Chondrocyte (in vitro differentiated cells): ENCODE measurements at regions not wholly inside any gene's neighbourhood (a gene's known extent, or its start where the extent isn't known, plus 50 kb on each side); places are given as distances from the start of the nearest gene placed in this dataset.

Experiments
- DNase-seq: peaks from one replicate; pipeline ENCODE4 v3.0.0; 2021; ENCODE audit warnings: mixed read lengths, low spot score
- H3K27ac Mint-ChIP-seq: one replicate; pipeline ENCODE4 v1.8.0; 2021; ENCODE audit warnings: mild to moderate bottlenecking, moderate library complexity, mixed read lengths; ENCODE audit not compliant: unreplicated experiment
- H3K27me3 Mint-ChIP-seq: 2 replicates; pipeline ENCODE4 v1.8.0; 2021; ENCODE audit warnings: low read depth, mixed read lengths
- H3K36me3 Mint-ChIP-seq: 2 replicates; pipeline ENCODE4 v1.8.0; 2021; ENCODE audit warnings: low read depth, mixed read lengths
- H3K4me1 Mint-ChIP-seq: 2 replicates; pipeline ENCODE4 v1.8.0; 2021; ENCODE audit warnings: low read depth, mild to moderate bottlenecking, mixed read lengths
- H3K4me3 Mint-ChIP-seq: one replicate; pipeline ENCODE4 v1.8.0; 2021; ENCODE audit warnings: mild to moderate bottlenecking, moderate library complexity, mixed read lengths; ENCODE audit not compliant: unreplicated experiment
- H3K9me3 Mint-ChIP-seq: 2 replicates; pipeline ENCODE4 v1.8.0; 2021; ENCODE audit warnings: low read depth, mixed read lengths
- CTCF ChIP-seq: fragments of 200-600 bp; sonication (generic); IDR thresholded peaks from 2 replicates; pipeline ENCODE4 v1.5.0; 2021; ENCODE audit warnings: antibody characterized with exemption, mild to moderate bottlenecking, moderate library complexity

- no peak for TF ChIP-seq CTCF
- Mint-ChIP-seq H3K4me1 (no peaks in the 10 kb centered on the region), H3K36me3 (peaks cover 1% of the 10 kb centered on the region), H3K9me3 (peaks cover 12% of the 10 kb centered on the region), H3K4me3 (no peak overlapping the region), H3K27ac (no peak overlapping the region), H3K27me3 (no peaks in the 10 kb centered on the region)
- DNase-seq = no peak
Measured at GRCh38 chr9:28624771-28625170, 1051.5 kb upstream of the C9orf72 start.

- Mint-ChIP-seq H3K27me3 (no peaks in the 10 kb centered on the region), H3K27ac (no peak overlapping the region), H3K4me3 (no peak overlapping the region), H3K9me3 (peaks cover 11% of the 10 kb centered on the region), H3K4me1 (no peaks in the 10 kb centered on the region), H3K36me3 (peaks cover 1% of the 10 kb centered on the region)
- no peak for TF ChIP-seq CTCF
- no peak for DNase-seq
Measured at GRCh38 chr9:28628031-28628430, 1054.8 kb upstream of the C9orf72 start.

GRCh38 chr9:28648723-28649122, 1075.4 kb upstream of the C9orf72 start:
- H3K4me1 Mint-ChIP-seq = no peaks in the 10 kb centered on the region
- H3K27ac Mint-ChIP-seq = no peak overlapping the region
- H3K4me3 Mint-ChIP-seq = no peak overlapping the region
- peaks cover 5% of the 10 kb centered on the region for H3K9me3 Mint-ChIP-seq
- H3K27me3 Mint-ChIP-seq = no peaks in the 10 kb centered on the region
- TF ChIP-seq CTCF = no peak
- no peaks in the 10 kb centered on the region for H3K36me3 Mint-ChIP-seq
- no peak for DNase-seq

GRCh38 chr9:28650327-28650726, 1077.0 kb upstream of the C9orf72 start:
- Mint-ChIP-seq H3K27me3 (no peaks in the 10 kb centered on the region), H3K9me3 (no peaks in the 10 kb centered on the region), H3K4me3 (no peak overlapping the region), H3K27ac (no peak overlapping the region), H3K36me3 (no peaks in the 10 kb centered on the region), H3K4me1 (no peaks in the 10 kb centered on the region)
- TF ChIP-seq CTCF = no peak
- no peak for DNase-seq

- Mint-ChIP-seq H3K4me1 (no peaks in the 10 kb centered on the region), H3K4me3 (no peak overlapping the region), H3K27me3 (no peaks in the 10 kb centered on the region), H3K27ac (no peak overlapping the region), H3K36me3 (no peaks in the 10 kb centered on the region), H3K9me3 (no peaks in the 10 kb centered on the region)
- TF ChIP-seq CTCF = no peak
- no peak for DNase-seq
Measured at GRCh38 chr9:28651050-28651722, 1077.9 kb upstream of the C9orf72 start.
